CD4-positive, alpha-beta T cell treated with Interleukin-12 subunit alpha and Interleukin-12 subunit beta, for 1 hour (primary cell): ENCODE measurements at regions not wholly inside any gene's neighbourhood (a gene's known extent, or its start where the extent isn't known, plus 50 kb on each side); places are given as distances from the start of the nearest gene placed in this dataset.

Source experiments
- DNase-seq: peaks from one replicate; pipeline ENCODE4 v3.0.0-alpha.2; 2020

DNA sequence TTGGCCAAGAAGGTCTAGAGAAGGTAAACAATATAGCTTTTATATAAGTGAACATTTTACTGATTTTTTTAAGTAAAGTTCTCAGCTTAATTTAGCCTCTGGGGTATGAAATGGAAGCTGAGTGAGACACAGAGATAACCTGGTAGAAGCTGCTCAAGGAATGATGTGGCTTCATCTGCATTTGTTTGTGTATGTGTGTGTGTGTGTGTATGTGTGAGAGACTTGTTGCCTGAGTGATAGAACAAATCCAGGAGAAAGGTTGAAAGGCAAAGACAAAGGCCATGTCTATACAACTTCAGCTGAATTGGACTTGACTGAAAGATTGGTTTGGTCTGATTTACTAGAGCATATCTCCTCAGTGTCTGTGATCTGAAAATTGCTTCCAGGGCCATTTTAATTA is 63.6 kb downstream of the PCDH7 start:
- no peak for DNase-seq

DNA sequence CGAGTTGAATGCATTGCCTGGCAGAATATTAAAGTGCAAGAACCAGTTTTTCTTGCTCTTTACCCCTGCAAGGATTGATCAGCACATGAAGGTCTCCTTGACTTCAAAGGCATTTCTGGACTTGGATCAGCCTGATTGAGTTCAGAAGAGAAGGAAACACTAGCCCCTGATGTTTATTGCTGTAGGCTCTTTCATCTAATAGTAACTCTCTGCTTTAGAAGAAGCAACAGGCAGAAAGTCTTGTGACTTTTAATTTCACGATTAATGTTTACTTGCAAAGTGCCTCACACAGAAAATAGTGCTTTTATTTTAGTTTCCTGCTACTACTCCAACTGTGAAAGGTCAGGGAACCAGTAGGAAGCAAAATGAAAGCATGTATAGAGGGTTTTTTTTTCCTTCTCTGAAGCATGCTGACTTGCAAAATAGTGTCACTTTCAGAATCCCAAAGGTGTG is 69.1 kb downstream of the PCDH7 start:
- DNase-seq: no peak

DNA sequence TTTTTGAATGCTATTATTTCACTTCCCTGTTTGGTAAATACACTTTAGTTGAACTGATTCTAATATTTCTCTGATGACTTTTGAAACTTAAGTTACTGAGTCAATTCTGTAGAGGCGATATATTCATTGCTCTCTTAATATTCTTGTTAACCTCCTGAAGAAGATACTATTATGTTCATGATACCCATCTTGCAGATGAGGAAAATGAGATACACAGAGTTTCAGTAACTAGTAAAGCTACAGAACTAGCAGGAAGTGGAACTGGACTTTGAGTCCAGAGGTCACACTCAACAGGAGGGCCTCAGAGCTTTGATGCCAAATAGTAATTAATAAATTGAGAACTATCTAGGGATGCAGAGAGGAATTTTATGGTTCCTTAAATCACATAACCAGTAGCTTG is 70.0 kb downstream of the PCDH7 start:
- no peak for DNase-seq

DNA sequence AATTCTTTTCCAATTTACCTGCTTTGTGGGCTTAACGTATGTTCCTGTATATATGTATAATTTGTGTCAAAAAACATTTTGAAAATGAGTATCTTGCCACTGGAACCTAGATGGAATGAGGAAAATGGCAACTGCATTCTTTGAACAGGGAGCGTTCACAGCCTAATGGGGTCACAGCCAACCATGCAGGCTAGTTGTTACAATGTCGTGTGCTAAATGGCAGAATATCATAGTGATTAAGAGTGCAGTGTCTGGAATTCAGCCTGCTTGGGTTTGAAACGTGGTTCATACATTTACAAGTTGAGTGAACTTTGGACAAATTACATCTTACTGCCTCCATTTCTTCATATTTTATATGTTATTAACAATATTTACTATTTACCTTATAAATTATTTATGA is 70.8 kb downstream of the PCDH7 start:
- no peak for DNase-seq

DNA sequence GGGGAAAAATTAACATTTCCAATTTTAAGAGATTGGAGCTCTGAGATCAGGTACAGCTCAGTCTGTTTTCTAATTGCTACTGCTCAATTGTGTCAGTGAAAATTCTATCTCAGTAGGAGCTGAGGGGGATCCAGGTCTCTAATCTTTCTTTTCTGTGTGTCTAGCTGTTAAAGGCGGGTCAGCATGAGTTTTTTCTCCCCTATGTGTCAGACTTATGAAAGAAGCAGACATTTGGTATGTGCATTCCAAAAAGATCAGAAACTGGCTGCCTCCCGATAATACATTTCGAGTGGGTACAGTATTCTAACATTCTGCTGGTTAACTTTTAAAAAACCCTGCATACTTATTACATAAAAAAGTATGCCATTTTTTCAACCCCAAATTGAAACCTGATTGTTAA is 72.4 kb downstream of the PCDH7 start:
- no peak for DNase-seq

DNA sequence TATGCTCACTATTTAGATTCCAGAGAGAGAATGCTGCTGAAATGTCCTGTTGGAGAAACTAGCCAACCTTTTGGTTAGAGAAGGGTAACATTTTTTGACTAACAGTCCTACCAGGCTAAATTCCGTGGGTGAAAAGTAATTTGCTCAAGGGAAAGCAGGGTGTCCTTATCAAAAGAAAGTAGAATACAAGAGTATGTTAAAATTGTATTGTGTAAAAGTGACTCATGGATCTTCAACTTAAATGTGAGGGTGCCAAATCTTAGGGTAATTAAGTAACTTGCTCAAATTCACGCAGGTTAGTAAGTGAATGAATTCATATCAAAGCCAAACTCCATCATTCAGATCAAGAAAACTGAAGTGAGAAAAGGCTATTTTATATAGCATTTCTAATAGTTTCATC is 81.7 kb downstream of the PCDH7 start:
- DNase-seq: no peak

DNA sequence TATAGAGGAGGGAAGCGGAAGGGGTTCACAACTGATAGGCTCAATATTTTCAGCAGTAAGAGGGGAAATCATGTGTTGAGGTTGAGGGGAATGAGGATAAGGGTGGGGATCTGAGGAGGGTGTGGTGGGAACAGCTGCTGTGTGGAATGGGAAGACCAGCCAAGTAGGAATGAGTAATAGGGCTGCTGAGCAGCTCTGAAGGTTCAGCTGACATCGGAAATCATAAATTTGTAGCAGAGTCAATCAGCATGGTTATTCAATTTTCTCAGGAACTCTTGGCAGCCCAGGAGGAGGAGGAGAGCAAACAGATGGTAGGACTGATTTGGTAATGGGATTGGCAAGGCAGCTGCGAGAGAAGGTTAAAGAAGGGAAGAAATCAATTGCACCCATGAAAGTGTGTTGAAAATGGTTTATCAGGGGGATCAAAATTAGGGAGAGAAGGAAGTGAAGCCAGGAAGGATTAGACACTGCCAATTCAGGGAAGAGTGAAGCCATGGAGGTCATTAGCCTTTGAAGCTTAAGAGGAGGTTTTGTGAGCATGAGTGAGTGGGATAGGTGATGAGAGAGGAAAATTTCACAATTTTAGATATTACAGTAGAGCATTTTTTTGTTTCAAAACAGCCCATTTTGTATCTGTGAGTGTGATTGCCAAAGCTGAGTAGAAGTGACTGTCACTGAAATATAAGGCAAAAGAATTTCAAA is 82.6 kb downstream of the PCDH7 start:
- no peak for DNase-seq

DNA sequence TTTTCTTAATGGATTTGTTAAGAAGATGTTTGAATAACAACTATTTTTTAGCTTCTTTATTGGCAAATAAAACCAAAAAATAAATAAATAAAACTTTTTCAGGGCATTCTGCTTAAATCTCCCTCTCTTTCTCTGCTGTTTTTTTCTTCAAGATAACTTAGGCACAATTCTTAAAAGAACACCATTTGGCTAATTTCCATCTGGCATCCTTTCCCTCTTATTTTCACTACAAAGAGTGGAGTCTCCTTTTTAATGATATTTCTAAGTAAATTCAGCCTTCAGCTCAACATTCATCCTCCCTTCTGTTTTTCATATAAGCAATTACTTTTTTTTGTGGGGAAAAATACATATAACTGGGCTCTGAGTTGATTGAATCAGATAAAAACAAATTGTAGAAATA is 88.1 kb downstream of the PCDH7 start:
- DNase-seq: no peak

DNA sequence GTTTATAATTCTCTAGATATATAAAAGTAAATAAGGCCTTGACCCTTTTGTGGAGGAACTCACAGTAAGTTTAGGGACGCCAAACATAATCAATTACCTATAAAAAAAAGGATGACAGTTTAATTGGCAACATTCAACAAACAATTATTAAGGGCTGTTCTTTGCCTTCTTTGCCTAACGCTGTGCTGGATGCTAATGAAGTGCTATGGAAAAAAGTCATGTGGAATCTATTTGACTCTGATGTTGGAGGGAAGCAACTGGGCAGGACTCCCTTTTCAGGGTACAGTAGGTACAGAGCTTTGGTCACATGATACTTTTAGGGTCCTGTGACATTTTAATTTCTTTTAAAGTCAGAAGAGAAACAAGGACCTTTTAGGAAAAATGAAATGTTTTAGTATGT is 91.1 kb downstream of the PCDH7 start:
- no peak for DNase-seq

DNA sequence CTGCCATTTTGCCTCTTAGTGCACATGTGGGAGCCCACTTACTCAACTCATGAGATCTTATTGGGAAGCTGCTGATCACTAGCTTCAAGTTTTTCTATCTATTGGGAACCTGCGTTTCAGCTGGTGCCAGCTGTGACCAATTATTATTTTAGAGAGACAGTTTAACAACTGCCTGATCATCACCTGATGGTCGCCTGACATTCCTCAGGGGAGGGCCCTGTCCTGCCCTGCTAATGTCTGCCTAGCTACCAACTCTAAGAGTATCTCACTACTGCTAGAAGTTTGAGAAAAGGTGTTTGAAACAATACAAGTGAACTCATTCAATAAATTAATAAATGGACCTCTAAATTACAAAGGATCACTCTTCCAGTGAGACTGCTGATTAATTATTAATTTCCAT is 95.5 kb downstream of the PCDH7 start:
- DNase-seq: no peak

DNA sequence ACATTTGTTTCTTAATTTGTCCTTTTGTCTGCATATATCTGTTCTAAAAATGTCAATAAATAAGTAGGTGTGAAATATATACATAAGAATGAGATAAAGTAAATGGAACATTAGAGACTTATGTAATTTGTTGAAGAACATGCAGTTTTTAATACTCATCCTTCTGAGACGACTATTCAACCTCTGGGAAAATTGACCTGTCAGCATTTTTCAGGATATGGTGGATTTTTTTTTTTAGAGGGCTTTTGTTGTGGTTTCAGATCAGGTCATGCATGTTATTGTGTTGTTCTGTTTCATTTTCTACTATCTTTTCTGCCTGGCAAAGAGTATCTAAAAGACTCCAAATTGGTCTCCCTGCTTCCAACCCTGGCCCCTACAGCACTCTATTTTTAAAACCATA is 97.3 kb downstream of the PCDH7 start:
- no peak for DNase-seq

DNA sequence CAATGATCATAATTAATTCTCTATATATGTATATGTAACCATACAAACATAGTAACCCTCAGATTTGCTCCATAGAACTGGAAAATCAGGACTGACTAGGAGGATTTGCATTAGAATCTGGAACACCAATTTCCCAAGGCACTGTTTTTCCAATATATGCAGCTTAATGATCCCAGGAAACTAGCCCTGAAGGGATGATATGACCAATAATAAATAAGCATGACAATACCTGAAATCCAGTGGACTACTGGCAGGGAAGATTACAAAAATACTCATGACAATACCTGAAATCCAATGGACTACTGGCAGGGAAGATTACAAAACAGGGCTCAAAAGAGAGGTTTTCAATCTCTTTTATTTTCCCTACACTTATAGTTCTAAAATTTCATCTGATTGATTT is 98.4 kb downstream of the PCDH7 start:
- no peak for DNase-seq

DNA sequence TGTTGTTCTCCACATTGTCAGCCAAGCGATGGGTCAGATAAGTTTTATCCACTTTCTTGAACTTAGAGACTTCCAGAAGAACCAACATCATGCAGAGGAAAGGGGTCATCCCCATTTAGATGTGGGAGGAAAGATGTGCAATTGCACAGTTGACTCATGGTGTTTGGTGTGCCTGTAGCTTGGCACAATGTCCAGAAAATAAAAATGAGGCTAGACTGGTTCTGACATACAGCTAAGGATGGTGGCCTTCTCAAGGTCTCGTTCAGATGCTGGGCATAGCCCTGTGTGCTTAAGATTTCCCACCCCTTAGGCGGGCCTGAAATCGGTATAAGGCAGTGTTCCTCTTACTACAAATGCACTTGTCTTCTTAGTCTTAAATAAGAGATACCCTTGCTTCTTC is 101.1 kb downstream of the PCDH7 start:
- no peak for DNase-seq

DNA sequence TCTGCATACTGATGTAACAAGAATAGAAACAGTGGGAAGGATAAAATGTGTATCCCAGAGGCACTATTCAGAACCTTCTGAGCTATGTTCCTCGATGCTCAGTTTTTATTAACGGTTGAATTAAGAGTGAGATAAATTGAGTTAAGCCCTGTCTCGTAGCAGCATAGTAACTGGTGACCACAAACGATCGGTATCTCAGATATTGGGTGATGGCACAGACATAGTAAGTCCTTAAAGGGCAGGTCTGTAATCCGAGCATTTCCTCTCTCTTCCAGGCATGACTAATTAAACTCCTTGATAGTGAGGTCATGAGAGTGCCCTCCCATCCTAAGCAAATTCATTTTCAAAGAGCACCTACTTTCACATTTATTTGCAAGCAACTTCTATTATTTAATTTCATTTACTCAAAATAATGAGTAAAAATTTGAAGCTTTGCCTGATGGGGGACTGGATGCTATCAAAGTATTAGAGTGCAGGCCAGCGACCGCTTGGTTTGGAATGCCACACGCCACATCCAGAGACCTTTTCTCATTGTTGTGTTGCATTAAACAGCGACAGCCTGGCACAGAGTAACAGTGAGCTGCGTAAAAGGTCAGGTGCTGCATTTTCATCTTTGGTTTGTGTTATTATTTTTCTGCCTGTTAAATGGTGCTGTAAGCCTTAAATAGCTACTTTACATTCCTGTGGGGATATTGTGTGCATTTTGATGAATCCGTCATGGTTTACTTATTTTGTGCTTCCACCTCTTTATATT is 101.9 kb downstream of the PCDH7 start:
- no peak for DNase-seq

DNA sequence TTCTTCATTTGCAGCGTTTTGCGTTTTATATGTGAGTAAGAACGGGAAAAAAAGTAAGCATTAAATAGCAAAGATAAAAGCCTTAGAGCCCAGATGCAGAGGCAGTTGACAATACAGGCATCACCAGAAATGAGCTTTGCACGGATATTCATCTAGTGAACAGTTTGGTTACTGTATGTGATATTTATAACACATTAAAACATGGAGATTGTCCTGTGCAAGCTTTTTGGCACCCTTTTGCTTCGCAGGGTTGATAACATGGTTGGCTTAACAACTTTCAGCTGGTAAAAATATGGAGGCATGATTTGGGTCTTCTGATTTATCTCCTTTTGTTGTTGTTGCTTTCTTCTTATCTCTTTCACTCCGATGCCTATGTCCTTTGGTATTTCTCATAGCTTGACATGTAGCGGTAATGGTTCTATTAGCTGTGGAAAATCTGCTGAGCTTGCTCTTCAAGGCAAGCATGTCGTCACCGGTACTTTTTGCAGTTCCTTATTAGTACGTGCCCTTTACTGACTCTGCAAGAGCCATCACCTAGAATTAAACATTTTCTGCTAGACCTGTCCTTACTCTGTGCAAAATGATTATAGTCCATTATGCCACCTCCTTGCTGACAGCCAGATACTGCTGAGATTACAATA is 102.9 kb downstream of the PCDH7 start:
- no peak for DNase-seq

DNA sequence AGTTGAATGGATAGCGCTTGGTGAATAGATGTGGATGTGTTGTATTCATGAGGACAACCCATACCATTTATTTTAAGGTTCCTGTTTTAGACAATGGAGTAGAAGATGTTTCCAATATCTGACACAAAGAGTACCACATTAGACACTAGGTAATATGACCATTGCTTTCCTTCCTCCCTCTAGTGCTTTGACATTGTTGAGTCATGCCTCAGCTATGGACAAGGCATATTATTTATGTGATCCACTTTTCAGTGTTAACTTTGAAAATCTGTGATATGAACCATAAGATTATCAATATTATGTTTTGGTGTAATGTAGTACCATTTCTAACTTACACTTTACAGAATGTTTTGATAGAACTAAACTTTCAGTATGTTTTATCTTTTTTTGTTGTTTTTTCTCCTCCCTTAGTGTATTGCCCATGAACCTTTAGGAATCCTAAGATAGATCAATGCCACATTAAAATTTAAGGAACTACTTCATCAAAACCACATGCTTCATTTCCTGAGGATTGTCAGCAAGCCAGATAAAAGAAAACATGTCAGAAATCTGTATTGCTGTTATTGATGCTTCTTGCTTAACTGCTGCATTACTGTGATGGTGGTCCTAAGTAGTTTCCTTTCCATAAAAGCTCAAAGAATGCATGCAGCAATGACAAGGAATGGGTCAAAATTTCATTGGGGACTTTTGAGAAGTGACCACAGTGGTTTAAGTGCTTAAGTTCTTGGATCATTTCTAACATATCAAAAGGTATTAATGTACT is 105.0 kb downstream of the PCDH7 start:
- DNase-seq: no peak

DNA sequence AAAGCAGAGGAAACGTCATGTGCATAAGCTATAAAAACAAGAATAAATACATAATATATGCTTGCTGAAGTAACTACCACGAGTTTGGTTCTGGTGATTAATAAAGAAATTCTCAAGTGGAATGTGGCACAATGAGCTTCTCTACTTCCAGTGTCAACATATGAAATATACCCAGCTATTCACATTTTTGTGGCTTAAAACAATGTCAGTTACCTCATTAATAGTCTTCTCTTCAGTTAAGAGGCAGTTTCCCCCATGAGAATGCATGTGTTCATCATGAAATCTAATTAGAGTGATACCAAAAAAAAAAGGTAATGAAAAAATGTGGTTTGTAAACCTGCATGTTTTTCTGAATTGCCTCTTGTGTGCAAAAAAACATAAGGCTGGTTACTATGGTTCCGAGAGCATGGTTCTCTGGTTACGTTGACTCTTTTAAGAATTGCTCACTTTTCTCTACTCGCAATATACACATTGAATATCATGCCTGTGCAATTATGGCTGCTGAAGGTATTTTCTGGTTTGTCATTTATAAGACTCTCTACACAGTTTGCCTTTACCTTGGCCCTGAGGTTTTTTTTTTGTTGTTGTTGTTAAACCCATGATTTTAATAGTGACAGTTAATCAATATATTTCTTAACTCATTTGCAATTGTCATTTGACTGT is 108.2 kb downstream of the PCDH7 start:
- DNase-seq: no peak

DNA sequence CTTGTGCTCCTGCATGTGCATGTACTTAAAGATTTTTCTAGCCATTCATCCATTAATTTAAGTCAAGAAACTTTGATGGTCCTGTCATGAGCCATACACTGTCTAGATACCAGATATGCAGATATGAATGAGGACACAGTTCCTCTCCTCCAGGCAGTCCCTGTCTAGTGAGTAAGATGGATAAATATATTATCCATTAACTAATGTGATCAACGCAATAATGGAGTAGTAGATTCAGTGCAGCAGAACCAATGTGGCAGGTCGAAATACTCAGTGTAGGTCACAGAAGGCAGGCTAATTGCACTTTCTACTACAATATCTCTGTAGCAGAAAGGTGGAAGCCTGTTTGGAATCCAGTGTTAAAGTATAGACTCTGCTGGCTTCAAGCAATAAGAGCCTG is 112.5 kb downstream of the PCDH7 start:
- no peak for DNase-seq

DNA sequence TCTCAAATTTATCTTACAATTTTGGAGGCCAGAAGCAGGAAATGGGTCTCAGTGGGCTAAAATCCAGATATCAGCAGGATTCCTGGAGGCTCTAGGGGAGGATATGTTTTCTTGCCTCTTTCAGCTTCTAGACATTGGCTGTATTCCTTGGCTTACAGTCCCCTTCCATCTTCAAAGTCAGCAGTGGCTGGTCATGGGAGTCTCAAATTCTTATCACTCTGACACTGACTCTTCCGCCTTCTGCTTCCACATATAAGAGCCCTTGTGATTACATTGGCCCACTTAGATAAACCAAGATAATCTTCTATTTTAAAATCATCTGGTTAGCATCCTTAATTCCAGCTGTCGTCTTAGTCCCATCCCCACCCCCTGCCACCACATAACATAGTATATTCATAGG is 113.0 kb downstream of the PCDH7 start:
- DNase-seq: no peak

DNA sequence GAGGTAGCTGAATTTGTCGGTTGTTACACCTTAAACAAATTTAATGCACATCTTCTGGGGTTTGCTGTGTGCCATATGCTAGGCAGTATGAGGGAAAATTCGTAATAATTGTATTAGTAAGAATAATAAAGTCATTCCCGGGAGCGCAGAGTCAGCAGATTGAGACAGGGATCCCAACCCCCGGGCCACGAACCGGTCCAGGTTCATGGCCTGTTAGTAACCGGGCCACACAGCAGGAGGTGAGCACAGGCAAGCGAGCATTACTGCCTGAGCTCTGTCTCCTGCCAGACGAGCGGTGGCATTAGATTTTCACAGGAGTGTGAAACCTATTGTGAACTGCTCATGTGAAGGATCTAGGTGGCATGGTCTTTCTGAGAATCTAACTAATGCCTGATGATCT is 114.9 kb downstream of the PCDH7 start:
- no peak for DNase-seq

DNA sequence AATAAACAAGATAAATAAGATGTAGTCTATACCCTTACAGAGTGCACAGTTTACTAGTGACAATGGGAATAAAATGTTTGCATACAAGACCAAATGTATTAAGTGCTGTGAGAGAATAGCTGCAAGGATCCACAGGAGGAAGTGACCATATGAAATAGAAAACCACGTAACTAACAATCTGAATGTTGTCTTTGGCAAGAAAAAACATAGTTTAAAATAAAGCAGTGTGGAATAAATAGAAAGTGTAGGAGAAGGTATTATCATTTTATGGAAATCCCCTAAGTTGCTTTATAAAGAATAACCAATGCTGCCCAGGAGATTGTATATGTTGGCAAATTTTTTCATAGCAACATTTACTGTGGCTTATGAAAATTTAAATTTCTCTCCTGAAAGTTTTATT is 116.1 kb downstream of the PCDH7 start:
- no peak for DNase-seq

DNA sequence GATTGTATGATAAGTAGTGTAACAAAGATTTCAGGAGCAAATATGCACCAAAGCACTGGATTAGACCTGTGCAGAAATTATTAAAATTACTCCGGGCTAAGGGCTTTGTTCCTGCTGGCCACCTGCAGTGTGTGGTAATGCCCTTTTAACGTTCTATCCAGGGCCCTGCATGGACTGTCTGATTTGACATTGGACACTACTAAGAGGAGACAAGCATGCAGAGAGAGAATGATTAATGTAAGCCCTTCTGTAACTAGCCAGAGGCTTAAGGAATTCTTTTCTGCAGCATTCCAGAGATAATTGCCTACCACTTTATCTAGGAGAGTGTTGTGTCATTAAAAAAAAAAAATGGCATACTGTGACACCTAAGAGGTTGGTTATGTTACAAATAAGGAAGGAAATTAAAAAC is 117.0 kb downstream of the PCDH7 start:
- no peak for DNase-seq

DNA sequence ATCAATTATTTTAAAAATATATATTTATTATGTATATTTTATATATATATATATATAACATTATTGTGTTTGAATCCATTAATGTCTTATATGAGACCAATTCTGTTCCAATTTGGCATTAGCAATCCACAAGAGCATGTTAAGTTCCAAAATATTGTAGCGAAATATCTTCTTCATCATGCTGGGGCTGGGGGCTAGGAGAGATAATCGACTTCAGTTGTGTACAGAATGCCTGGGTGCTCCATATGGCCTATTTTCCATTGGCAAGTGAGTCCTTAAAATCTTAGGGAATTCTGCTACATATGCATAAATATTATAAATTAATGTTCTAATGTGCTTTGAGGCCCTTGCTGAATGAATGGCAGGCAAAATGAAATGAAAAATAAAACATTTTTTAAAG is 117.7 kb downstream of the PCDH7 start:
- DNase-seq: no peak
